Endothelial cell of umbilical vein (primary cell): ENCODE measurements at regions not wholly inside any gene's neighbourhood (a gene's known extent, or its start where the extent isn't known, plus 50 kb on each side); places are given as distances from the start of the nearest gene placed in this dataset.

Experiments
- BruUV-seq: library from RNA; stranded (reverse); fragments of 400-500 nt; replicated peaks from 2 replicates; lab custom pipeline; 2021; lab: Mats Ljungman, UMichigan
- CTCF ChIA-PET: fragments of 300-600, 350-600 bp; sonication (Branson Sonifier 250); formaldehyde crosslinking; loops from one replicate; lab custom pipeline; 2021; ENCODE audit warnings: antibody characterized with exemption, inconsistent platforms; lab: Charles Lee
- POLR2A ChIA-PET: fragments of 300-600, 350-600 bp; sonication (Branson Sonifier 250); formaldehyde crosslinking; loops from one replicate; lab custom pipeline; 2021; ENCODE audit warnings: antibody characterized with exemption, inconsistent platforms; lab: Charles Lee
- DNase-seq: peaks from one replicate; pipeline ENCODE4 v3.0.0-alpha.2; 2011; ENCODE audit warnings: low read depth, low spot score
- FAIRE-seq: peaks from 2 replicates; lab custom pipeline; 2011; peaks lifted over from hg19 to GRCh38; lab: Jason Lieb, UNC
- H2AFZ ChIP-seq: 2 replicates; pipeline ENCODE4 v1.6.0; 2012; ENCODE audit warnings: low read depth, low read length, control low read depth, inconsistent platforms
- H3K27ac ChIP-seq: 2 replicates; pipeline ENCODE4 v1.5.1; 2011; ENCODE audit warnings: low read depth, mild to moderate bottlenecking, control low read depth, low read length, moderate library complexity; ENCODE audit not compliant: insufficient read depth
- H3K27me3 ChIP-seq, 2 experiments: 2 replicates each; pipeline versions ENCODE4 v1.6.0 to v1.6.1; 2011; ENCODE audit warnings: low read length in 2 of 2, mixed read lengths in 1 of 2; ENCODE audit not compliant: control insufficient read depth in 2 of 2, insufficient read depth in 2 of 2
- H3K36me3 ChIP-seq, 2 experiments: 2 replicates in 1 of 2; 3 replicates in 1 of 2; pipeline ENCODE4 v1.5.1; 2011; ENCODE audit warnings: low read length in 2 of 2, mild to moderate bottlenecking in 1 of 2, moderate library complexity in 1 of 2; ENCODE audit not compliant: control insufficient read depth in 2 of 2, insufficient read depth in 2 of 2; ENCODE audit errors: extremely low read depth in 1 of 2
- H3K4me1 ChIP-seq: 3 replicates; pipeline ENCODE4 v1.5.1; 2011; ENCODE audit warnings: mild to moderate bottlenecking, low read length; ENCODE audit not compliant: control insufficient read depth, insufficient read depth; ENCODE audit errors: extremely low read depth
- H3K4me2 ChIP-seq: 2 replicates; pipeline ENCODE4 v1.6.1; 2011; ENCODE audit warnings: low read length, control low read depth, mixed read lengths; ENCODE audit not compliant: insufficient read depth
- H3K4me3 ChIP-seq, 3 experiments: fragments of 200-600 bp in 1 of 3; sonication (generic), shearing (Covaris generic) in 1 of 3; replicated peaks in 1 of 3; 2 replicates each; pipeline ENCODE4 v1.5.1; 2011 to 2016; ENCODE audit warnings: control low read depth in 3 of 3, low read length in 3 of 3, mild to moderate bottlenecking in 2 of 3, inconsistent platforms in 1 of 3, low read depth in 1 of 3, moderate library complexity in 1 of 3; ENCODE audit not compliant: insufficient read depth in 1 of 3
- H3K79me2 ChIP-seq: 2 replicates; pipeline ENCODE4 v1.6.0; 2012; ENCODE audit warnings: low read length, inconsistent platforms; ENCODE audit not compliant: control insufficient read depth, insufficient read depth
- H3K9ac ChIP-seq: replicated peaks from 2 replicates; pipeline ENCODE3; 2011; ENCODE audit warnings: low read length, control low read depth; ENCODE audit not compliant: insufficient read depth; ENCODE audit errors: extremely low read depth
- H3K9me1 ChIP-seq: replicated peaks from 3 replicates; pipeline ENCODE4 v1.6.0; 2011; ENCODE audit warnings: mild to moderate bottlenecking, low read length; ENCODE audit not compliant: control insufficient read depth, insufficient read depth; ENCODE audit errors: extremely low read depth
- H3K9me3 ChIP-seq: replicated peaks from 2 replicates; pipeline ENCODE4 v1.5.1; 2012; ENCODE audit warnings: low read length, inconsistent platforms; ENCODE audit not compliant: control insufficient read depth, insufficient read depth
- H4K20me1 ChIP-seq: replicated peaks from 2 replicates; pipeline ENCODE3; 2011; ENCODE audit warnings: mild to moderate bottlenecking, low read length; ENCODE audit not compliant: control insufficient read depth, insufficient read depth; ENCODE audit errors: extremely low read depth
- EZH2 ChIP-seq: IDR thresholded peaks from 2 replicates; pipeline ENCODE4 v1.6.1; 2012; ENCODE audit warnings: borderline replicate concordance, low read depth, mild to moderate bottlenecking, moderate library complexity, low read length, inconsistent platforms; ENCODE audit not compliant: severe bottlenecking
- FOS ChIP-seq: IDR thresholded peaks from 2 replicates; pipeline ENCODE4 v1.6.1; 2011; ENCODE audit warnings: mild to moderate bottlenecking, low read length, moderate library complexity, borderline replicate concordance; ENCODE audit not compliant: insufficient read depth
- GATA2 ChIP-seq: IDR thresholded peaks from 2 replicates; pipeline ENCODE4 v1.7.0; 2011; ENCODE audit warnings: low read depth, mild to moderate bottlenecking, moderate library complexity, mixed read lengths, low read length; ENCODE audit not compliant: insufficient read length, insufficient read depth
- JUN ChIP-seq: IDR thresholded peaks from 2 replicates; pipeline ENCODE4 v1.6.1; 2011; ENCODE audit warnings: borderline replicate concordance, low read depth; ENCODE audit not compliant: insufficient read length, insufficient read depth
- MAX ChIP-seq: IDR thresholded peaks from 2 replicates; pipeline ENCODE4 v1.6.1; 2011; ENCODE audit not compliant: insufficient read depth, insufficient read length
- MYC ChIP-seq: IDR thresholded peaks from one replicate; pipeline ENCODE4 v1.6.1; 2011; ENCODE audit warnings: mild to moderate bottlenecking, low read depth, low read length
- POLR2A ChIP-seq: IDR thresholded peaks from 2 replicates; pipeline ENCODE4 v1.6.1; 2012; ENCODE audit warnings: low read depth, mild to moderate bottlenecking, control low read depth, low read length
- POLR2AphosphoS5 ChIP-seq: IDR thresholded peaks from 2 replicates; pipeline ENCODE4 v1.6.1; 2012; ENCODE audit warnings: low read depth, mild to moderate bottlenecking, control low read depth, low read length, moderate library complexity; ENCODE audit not compliant: insufficient read depth
- dilution Hi-C: fragments of 300-500 bp; cut with MboI; formaldehyde crosslinking; loops from one replicate; pipeline ENCODE4 v1.15.0; 2019; ENCODE audit warnings: low sequenced_read_pairs; ENCODE audit not compliant: extremely low pct_ligation_motif_present
- intact Hi-C: fragments of 100-400 bp; cut with micrococcal nuclease; formaldehyde crosslinking; loops from one replicate; pipeline ENCODE4 v1.10.0; 2022
- TF ChIP-seq, protein P1 (sequence below), 2 donors: IDR thresholded peaks; 1 replicate in 1 of 2; 2 replicates in 1 of 2; pipeline ENCODE4 v1.5.1; 2011; ENCODE audit warnings: low read length in 2 of 2, mild to moderate bottlenecking in 2 of 2, moderate library complexity in 2 of 2, control low read depth in 1 of 2, inconsistent platforms in 1 of 2, low read depth in 1 of 2; ENCODE audit not compliant: insufficient read depth in 1 of 2; ENCODE audit errors: extremely low read depth in 1 of 2

DNA sequence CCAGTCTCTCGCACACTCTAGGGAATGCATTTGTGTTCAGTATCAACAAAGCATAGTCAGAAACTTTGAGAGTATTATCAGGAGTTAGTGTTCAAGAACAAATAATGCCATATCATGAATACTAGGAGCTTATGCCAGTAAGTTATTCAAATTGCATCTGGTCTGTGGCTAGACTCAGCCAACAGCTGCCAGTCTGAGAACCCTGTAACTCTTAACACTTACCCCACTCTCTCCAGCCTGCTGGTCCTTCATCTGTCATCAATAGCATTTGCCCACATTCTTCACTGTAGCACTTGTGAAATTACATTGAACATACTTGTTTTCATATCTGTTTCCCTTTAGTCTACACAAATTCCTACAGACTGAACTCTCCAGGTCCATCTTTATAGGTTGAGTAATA is 1157.5 kb upstream of the RAG2 start:
- no peak overlapping the region for H3K4me3 ChIP-seq
- no peak overlapping the region for H3K27ac ChIP-seq
- no peak for DNase-seq
- no peak overlapping the region for H3K4me2 ChIP-seq
- ChIA-PET CTCF (no interaction called here), POLR2A (no interaction called here)
- H3K9ac ChIP-seq = no peak overlapping the region
- no peaks in the 10 kb centered on the region for H3K79me2 ChIP-seq
- no peaks in the 10 kb centered on the region for H3K27me3 ChIP-seq
- no peak for FAIRE-seq
- H3K9me1 ChIP-seq = no peaks in the 10 kb centered on the region
- TF ChIP-seq JUN (no peak), POLR2A (no peak), GATA2 (no peak), MAX (no peak)
- no peak overlapping the region for H2AFZ ChIP-seq
- no peaks in the 10 kb centered on the region for H3K4me1 ChIP-seq
- dilution Hi-C loops (no loop called here), intact Hi-C loops (no loop called here)
- H3K36me3 ChIP-seq = no peaks in the 10 kb centered on the region
- H3K9me3 ChIP-seq = no peaks in the 10 kb centered on the region
- BruUV-seq = no TSS peak
- H4K20me1 ChIP-seq = no peaks in the 10 kb centered on the region

DNA sequence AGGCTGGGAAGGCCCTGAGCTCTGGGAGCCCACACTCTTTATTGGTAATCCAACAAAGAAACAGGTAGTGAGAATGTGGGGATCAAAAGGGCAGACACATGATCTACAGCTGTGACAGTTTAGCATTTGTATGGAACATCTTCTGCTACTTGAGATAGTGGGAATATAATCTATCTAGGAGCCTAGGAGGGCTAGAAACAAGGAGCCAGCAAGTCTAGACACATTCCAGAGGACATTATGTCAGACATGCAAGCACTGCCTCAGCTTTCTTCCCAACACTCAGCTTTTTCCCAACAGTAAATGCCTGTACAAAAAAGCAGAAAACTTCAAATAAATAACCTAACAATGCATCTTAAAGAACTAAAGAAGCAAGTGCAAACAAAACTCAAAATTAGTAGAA is 1150.6 kb upstream of the RAG2 start:
- Histone ChIP-seq H3K4me2 (no peak overlapping the region), H3K9me1 (no peaks in the 10 kb centered on the region), H3K27me3 (no peaks in the 10 kb centered on the region), H3K9ac (no peak overlapping the region), H2AFZ (no peak overlapping the region), H3K4me1 (no peaks in the 10 kb centered on the region), H3K4me3 (no peak overlapping the region), H3K9me3 (no peaks in the 10 kb centered on the region), H3K36me3 (no peaks in the 10 kb centered on the region), H3K79me2 (no peaks in the 10 kb centered on the region), H4K20me1 (no peaks in the 10 kb centered on the region), H3K27ac (no peak overlapping the region)
- CTCF ChIA-PET = no interaction called here
- TF ChIP-seq GATA2 (no peak), EZH2 (no peak), JUN (no peak), POLR2A (no peak), MYC (no peak), MAX (no peak), FOS (no peak), POLR2AphosphoS5 (no peak)
- TF ChIP-seq, protein P1, sequence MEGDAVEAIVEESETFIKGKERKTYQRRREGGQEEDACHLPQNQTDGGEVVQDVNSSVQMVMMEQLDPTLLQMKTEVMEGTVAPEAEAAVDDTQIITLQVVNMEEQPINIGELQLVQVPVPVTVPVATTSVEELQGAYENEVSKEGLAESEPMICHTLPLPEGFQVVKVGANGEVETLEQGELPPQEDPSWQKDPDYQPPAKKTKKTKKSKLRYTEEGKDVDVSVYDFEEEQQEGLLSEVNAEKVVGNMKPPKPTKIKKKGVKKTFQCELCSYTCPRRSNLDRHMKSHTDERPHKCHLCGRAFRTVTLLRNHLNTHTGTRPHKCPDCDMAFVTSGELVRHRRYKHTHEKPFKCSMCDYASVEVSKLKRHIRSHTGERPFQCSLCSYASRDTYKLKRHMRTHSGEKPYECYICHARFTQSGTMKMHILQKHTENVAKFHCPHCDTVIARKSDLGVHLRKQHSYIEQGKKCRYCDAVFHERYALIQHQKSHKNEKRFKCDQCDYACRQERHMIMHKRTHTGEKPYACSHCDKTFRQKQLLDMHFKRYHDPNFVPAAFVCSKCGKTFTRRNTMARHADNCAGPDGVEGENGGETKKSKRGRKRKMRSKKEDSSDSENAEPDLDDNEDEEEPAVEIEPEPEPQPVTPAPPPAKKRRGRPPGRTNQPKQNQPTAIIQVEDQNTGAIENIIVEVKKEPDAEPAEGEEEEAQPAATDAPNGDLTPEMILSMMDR (IDR thresholded peaks at IDR 0.05; ENCODE audit: extremely low read depth in 1 of 2, insufficient read depth in 1 of 2, low read depth in 1 of 2, low read length in 2 of 2) = no peak
- no TSS peak for BruUV-seq
- FAIRE-seq = no peak
- POLR2A ChIA-PET = no interaction called here
- intact Hi-C loops (no loop called here), dilution Hi-C loops (no loop called here)
- no peak for DNase-seq
